DMS53 (cell line): ENCODE measurements at regions not wholly inside any gene's neighbourhood (a gene's known extent, or its start where the extent isn't known, plus 50 kb on each side); places are given as distances from the start of the nearest gene placed in this dataset.
A peak's percentile ranks its signal among the peaks of the same experiment; 100 is the strongest.

Experiments
- DNase-seq: peaks from one replicate; lab custom pipeline; 2025; lab: John Stamatoyannopoulos, UW

GRCh38 chr1:116819081-116819480 is 64.9 kb downstream of the CD2 start:
- no peak for DNase-seq

DNA sequence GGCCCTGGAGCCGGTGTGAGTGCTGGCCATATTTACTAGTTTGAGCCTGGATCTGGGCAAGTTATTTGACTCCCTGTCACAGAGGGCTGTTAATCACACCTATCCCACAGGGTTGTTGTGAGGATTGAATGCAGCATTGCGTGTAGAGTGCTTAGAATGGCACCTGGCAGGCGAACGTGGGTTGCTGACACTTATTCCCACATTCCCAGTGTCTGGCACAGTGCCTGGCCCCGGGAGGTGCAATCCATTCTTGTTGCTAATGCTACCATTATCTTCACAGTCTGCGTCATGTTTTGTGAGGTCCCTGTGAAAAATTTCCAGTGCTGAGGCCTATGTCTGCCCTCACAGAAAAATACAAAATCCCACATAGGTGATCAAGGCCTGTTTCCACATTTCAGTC is 66.1 kb downstream of the CD2 start:
- DNase-seq: no peak

DNA sequence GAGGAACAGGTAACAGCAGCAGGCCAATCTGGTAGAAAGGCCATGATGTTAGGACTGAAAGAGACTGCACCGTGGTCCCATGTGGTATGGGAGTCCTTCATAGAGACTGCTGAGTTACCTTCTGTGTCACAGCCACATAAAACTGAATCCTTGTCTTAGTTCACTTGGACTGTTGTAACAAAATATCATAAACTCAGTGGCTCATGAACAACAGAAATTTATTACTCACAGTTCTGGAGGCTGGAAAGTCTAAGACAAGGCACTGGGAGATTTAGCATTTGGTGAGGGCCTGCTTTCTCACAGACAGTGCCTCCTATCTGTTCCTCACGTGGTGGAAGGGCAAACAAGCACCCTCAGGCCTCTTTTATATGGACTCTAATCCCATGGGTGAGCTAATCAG is 67.5 kb downstream of the CD2 start:
- no peak for DNase-seq

- DNase-seq: peak; percentile 60
Measured at GRCh38 chr1:116824631-116825206, 70.5 kb downstream of the CD2 start.

- DNase-seq: no peak
Measured at GRCh38 chr1:116825207-116825719, 71.0 kb downstream of the CD2 start.

- no peak for DNase-seq
Measured at GRCh38 chr1:116825720-116826438, 71.6 kb downstream of the CD2 start.

- DNase-seq: peak; percentile 84
Measured at GRCh38 chr1:116826818-116827606, 72.8 kb downstream of the CD2 start.

DNA sequence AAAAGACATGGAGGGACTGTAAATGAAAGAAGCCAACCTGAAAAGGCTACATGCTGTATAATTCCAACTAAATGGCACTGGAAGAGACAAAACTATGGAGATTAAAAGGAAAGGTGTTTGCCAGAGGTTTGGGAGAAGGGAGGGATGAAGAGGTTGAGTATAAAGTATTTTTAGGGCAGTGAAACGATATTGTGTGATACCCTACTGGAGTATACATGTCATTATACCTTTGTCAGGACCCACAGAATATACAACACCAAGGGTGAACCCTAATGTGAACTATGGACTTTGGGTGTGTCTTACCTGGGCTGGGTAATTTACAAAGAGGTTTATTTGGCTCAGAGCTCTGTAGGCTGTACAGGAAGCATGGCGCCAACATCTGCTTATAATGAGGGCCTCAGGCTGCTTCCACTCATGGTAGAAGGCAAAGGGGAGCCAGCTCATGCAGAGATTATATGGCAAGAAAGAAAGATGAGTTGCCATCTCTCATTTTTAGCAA is 73.4 kb downstream of the CD2 start:
- DNase-seq: peak; percentile 9

- no peak for DNase-seq
Measured at GRCh38 chr1:116832308-116832931, 77.3 kb upstream of the PTGFRN start.

GRCh38 chr1:116832932-116833578 is 76.7 kb upstream of the PTGFRN start:
- DNase-seq: no peak

GRCh38 chr1:116833718-116834117 is 76.0 kb upstream of the PTGFRN start:
- no peak for DNase-seq

GRCh38 chr1:116834595-116834994 is 75.1 kb upstream of the PTGFRN start:
- DNase-seq: no peak

- DNase-seq: no peak
Measured at GRCh38 chr1:116835161-116835560, 74.6 kb upstream of the PTGFRN start.

- DNase-seq: no peak
Measured at GRCh38 chr1:116836099-116836498, 73.6 kb upstream of the PTGFRN start.

DNA sequence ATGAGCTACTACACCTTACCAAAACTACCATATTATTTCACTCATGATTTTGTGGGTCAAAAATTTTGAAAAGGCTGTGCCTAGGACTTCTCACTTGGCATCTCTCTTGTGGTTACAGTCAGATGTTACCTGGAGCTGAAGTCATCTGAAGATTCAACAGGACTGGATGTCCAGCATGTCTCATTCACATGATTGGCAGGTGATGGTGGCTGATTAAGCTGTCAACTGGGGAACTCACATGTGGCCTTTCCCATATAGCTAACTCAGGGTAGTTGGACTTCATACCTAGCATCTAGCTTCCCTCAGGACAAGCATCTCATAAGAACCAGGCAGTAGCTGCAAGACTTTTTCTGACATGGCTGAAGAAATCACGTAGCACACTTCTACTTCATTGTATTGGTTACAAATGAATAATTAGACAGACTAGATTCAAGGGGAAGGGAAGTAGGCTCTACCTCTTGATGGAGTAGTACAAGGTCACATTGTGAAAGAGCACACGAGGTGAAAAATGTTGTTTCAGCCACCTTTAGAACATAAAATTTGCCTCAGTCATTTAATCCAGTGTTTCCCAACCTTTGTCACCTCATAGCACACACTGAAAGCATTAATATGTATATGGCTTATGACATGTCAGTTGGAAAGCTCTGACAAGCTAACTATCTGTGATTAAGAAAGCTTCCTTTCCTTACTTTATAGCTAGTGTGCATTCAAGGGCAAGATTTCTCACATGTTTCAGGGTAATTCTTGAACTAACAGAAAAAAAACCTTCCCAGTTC is 68.0 kb upstream of the PTGFRN start:
- DNase-seq: no peak

GRCh38 chr1:116842654-116843053 is 67.1 kb upstream of the PTGFRN start:
- peak; percentile 2 for DNase-seq

DNA sequence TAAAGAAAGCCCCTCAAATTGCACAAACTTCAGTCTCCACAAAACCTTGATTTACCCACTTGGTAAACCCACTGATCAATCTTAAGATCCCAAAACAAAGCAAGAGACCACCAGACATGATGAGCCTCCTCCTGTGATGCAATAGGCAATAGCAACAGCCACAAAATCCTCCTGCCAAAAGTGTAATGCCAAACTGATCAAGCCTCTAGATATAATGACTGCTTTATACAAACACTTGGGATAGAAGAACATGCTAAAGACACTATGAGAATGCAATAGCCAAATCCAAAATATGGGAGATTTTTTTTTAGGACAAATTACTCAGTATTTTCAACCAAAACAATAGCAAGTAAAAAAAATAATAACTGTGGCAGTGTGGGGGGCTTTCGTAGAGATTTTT is 64.9 kb upstream of the PTGFRN start:
- no peak for DNase-seq

DNA sequence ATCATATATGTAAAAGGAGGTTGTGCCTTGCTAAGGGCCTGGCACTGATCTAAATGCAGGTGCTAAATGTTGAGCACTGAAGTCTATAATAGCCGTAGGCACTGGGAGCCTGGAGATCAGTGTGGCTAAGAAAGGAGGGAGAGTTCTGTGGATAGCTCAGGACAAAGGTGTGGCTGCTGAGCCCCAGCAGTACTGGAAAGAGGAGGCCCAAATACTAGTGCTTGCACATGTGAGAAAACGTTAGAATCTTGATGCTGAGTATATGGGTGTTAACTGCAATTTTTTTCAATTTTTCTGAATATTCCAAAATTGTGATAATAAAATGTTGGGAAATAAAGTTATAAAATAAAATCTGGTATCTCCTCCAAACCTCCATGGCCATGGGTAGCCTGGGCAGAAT is 62.5 kb upstream of the PTGFRN start:
- DNase-seq: no peak

GRCh38 chr1:116847688-116848531 is 61.8 kb upstream of the PTGFRN start:
- no peak for DNase-seq

DNA sequence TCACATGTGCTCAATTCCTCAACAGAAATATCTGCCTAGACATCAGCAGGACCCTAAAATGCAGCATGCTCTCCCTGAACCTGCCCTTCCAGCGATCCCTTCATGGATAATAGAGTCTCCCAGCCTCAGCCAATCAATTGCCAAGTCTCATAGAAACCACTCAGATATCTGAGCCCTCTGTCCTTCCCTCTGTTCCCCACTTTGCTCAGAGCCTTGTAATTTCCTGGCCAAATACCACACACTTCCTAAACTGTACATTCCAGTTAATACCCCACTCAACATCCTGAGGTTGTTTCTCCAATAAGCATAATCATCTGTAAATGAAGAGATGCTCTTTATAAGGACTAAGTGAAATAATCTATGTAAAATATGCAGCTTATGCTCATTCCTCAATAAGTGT is 59.3 kb upstream of the PTGFRN start:
- DNase-seq: no peak
